ENCODE measurements at regions not wholly inside any gene's neighbourhood (a gene's known extent, or its start where the extent isn't known, plus 50 kb on each side); places are given as distances from the start of the nearest gene placed in this dataset.

GRCh38 chr2:118527571-118527970, 319.9 kb downstream of the EN1 start:
- in situ Hi-C loops (cut with MboI; ENCODE audit: low sequenced_read_pairs), result no loop called here

- in situ Hi-C loops (cut with MboI; ENCODE audit: low sequenced_read_pairs), result no loop called here
Observed at GRCh38 chr2:118525346-118525745, 322.1 kb downstream of the EN1 start.

- in situ Hi-C loops (cut with MboI; ENCODE audit: low sequenced_read_pairs), result no loop called here
Observed at GRCh38 chr2:118524911-118525310, 322.5 kb downstream of the EN1 start.

- in situ Hi-C loops (cut with MboI; ENCODE audit: low sequenced_read_pairs), result no loop called here
Observed at GRCh38 chr2:118523761-118524160, 323.7 kb downstream of the EN1 start.

GRCh38 chr2:118521960-118522359, 325.5 kb downstream of the EN1 start:
- in situ Hi-C loops (cut with MboI; ENCODE audit: low sequenced_read_pairs), result no loop called here

GRCh38 chr2:118521272-118521671, 326.2 kb downstream of the EN1 start:
- in situ Hi-C loops (cut with MboI; ENCODE audit: low sequenced_read_pairs), result no loop called here

- in situ Hi-C loops (cut with MboI; ENCODE audit: low sequenced_read_pairs), result no loop called here
Observed at GRCh38 chr2:118520246-118520645, 327.2 kb downstream of the EN1 start.

GRCh38 chr2:118519511-118519910, 327.9 kb downstream of the EN1 start:
- in situ Hi-C loops (cut with MboI; ENCODE audit: low sequenced_read_pairs), result no loop called here

- in situ Hi-C loops (cut with MboI; ENCODE audit: low sequenced_read_pairs), result no loop called here
Observed at GRCh38 chr2:118510807-118511206, 336.6 kb downstream of the EN1 start.

GRCh38 chr2:118509319-118510004, 338.0 kb downstream of the EN1 start:
- in situ Hi-C loops (cut with MboI; ENCODE audit: low sequenced_read_pairs), result no loop called here

- in situ Hi-C loops (cut with MboI; ENCODE audit: low sequenced_read_pairs), result no loop called here
Observed at GRCh38 chr2:118508282-118508681, 339.2 kb downstream of the EN1 start.

GRCh38 chr2:118505436-118505835, 342.0 kb downstream of the EN1 start:
- in situ Hi-C loops (cut with MboI; ENCODE audit: low sequenced_read_pairs), result no loop called here

GRCh38 chr2:118502106-118502505, 345.3 kb downstream of the EN1 start:
- in situ Hi-C loops (cut with MboI; ENCODE audit: low sequenced_read_pairs), result no loop called here

GRCh38 chr2:118498943-118499342, 348.5 kb downstream of the EN1 start:
- in situ Hi-C loops (cut with MboI; ENCODE audit: low sequenced_read_pairs), result no loop called here

GRCh38 chr2:118496870-118497611, 350.4 kb downstream of the EN1 start:
- in situ Hi-C loops (cut with MboI; ENCODE audit: low sequenced_read_pairs), result no loop called here

GRCh38 chr2:118496467-118496866, 351.0 kb downstream of the EN1 start:
- in situ Hi-C loops (cut with MboI; ENCODE audit: low sequenced_read_pairs), result no loop called here

GRCh38 chr2:118495290-118495689, 352.2 kb downstream of the EN1 start:
- in situ Hi-C loops (cut with MboI; ENCODE audit: low sequenced_read_pairs), result no loop called here

GRCh38 chr2:118493213-118493612, 354.2 kb downstream of the EN1 start:
- in situ Hi-C loops (cut with MboI; ENCODE audit: low sequenced_read_pairs), result no loop called here

GRCh38 chr2:118492335-118492734, 355.1 kb downstream of the EN1 start:
- in situ Hi-C loops (cut with MboI; ENCODE audit: low sequenced_read_pairs), result no loop called here

GRCh38 chr2:118490330-118490729, 357.1 kb downstream of the EN1 start:
- in situ Hi-C loops (cut with MboI; ENCODE audit: low sequenced_read_pairs), result no loop called here

GRCh38 chr2:118489712-118490299, 357.6 kb downstream of the EN1 start:
- in situ Hi-C loops (cut with MboI; ENCODE audit: low sequenced_read_pairs), result no loop called here

- in situ Hi-C loops (cut with MboI; ENCODE audit: low sequenced_read_pairs), result no loop called here
Observed at GRCh38 chr2:118481299-118481698, 366.1 kb downstream of the EN1 start.

All from HL-60/S4 (cell line).